UCSD-AML1 (cell line): ENCODE measurements at regions not wholly inside any gene's neighbourhood (a gene's known extent, or its start where the extent isn't known, plus 50 kb on each side); places are given as distances from the start of the nearest gene placed in this dataset.

Experiments
- DNase-seq: peaks from one replicate; lab custom pipeline; 2025; ENCODE audit not compliant: unreplicated experiment; lab: John Stamatoyannopoulos, UW

GRCh38 chr2:7209757-7210555, 292.7 kb downstream of the RNF144A start:
- no peak for DNase-seq

DNA sequence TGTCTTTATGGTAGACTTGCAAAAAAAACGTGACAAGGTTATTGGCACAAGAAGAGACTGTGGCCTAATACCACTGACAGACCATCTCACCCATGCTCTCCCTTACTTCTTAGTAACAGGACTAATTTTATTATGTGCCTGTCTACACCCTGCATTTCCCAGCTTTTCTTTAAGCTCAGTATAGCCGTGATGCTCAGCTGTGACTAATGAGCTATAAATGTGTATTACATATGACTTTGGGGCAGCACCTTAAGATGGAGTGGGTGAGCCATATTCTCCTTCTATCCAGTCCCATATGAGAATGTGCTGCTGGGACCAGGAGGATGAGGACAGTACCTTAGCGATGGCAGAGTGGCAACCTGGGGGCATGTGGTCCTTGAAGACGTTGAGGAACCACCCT, 293.5 kb downstream of the RNF144A start:
- DNase-seq, result no peak

- DNase-seq, result no peak
Measured at GRCh38 chr2:7225848-7226247, 308.6 kb downstream of the RNF144A start.

- no peak for DNase-seq
Measured at GRCh38 chr2:7226501-7226900, 309.3 kb downstream of the RNF144A start.

DNA sequence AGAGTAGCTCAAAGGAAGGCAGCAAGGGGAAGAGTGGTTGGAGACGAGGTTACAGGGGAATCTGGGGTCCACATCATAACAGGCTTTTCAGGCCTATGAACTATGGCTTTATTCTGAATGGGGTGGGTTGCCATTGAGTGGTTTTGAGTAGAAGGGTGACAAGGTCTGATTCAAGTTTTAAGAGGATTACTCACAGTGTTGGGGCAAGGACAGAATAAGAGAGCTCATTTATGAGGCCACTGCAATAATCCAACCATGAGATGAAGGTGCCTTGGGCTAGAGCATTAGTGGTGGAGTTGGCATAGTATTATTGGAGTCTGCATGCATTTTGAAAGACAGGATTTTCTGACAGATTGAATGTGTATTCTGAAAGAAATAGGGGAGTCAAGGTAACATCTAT, 315.9 kb downstream of the RNF144A start:
- DNase-seq, result no peak

- no peak for DNase-seq
Measured at GRCh38 chr2:7237466-7237865, 320.3 kb downstream of the RNF144A start.

GRCh38 chr2:7239078-7239477, 321.9 kb downstream of the RNF144A start:
- no peak for DNase-seq

- no peak for DNase-seq
Measured at GRCh38 chr2:7241041-7241745, 324.0 kb downstream of the RNF144A start.

DNA sequence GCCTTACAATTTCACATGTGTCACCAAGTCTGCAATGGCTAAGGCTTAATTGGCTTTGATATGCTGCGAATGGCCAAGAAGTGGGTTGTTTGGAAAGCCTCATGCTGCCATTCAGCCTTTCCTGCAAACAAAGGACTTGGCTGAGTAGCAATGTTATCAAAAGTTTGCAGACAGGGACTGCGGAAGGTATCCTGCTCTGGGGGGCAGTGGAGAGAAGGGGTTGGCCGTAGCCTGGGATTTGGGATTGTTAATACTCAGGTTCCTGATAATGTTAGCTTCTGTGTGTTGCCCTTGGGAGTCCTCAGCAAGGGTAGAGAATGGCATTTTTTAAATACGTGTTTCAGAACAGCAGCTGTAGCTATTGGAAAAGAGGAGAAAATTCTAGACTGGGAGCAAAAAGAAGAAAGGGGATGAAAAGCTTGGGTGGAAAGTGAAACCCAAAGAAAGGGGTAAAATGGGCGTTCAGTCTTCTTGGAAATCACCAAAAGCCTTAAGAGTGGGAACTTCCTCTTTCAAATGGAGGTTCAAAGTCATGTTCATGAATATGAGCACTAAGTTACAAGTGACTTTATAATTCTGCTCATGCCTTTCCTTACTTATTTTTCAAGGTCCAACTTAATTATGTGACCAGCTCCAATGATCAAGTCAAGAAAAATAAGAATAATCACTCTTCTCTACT, 325.1 kb downstream of the RNF144A start:
- no peak for DNase-seq

DNA sequence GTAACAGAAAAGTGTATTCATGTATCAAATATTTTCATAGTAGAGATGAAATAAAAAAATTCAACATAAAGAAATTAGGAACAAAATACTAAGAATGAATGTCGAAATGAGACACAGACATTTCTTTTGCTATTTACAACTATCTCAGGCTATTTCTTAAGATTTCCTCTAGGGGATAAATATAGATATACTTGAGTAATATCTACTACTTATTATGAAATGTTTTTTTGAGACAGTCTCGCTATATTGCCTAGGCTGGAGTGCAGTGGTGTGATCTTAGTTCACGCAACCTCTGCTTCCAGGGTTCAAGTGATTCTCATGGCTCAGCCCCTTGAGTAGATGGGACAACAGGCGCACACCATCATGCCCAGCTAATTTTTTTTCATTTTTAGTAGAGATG, 326.1 kb downstream of the RNF144A start:
- no peak for DNase-seq

DNA sequence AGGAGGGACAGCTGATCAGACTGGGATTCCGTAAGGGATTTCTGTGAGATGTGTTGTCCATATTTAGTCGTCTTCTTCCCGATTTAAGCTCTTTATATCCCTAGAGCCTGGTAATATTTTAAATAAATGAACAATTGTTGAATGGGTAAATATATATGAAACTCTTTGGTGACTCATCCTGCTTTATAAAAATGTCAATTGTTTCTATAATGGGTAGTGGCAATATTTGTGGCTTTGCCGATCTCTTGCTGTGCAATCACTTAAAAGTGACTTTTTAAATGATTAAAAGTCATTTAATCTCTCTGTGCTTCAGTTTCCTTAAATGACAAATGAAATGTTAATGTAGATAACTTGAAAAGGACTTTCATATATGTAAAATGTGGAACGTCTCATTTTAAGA, 339.2 kb downstream of the RNF144A start:
- DNase-seq, result no peak

DNA sequence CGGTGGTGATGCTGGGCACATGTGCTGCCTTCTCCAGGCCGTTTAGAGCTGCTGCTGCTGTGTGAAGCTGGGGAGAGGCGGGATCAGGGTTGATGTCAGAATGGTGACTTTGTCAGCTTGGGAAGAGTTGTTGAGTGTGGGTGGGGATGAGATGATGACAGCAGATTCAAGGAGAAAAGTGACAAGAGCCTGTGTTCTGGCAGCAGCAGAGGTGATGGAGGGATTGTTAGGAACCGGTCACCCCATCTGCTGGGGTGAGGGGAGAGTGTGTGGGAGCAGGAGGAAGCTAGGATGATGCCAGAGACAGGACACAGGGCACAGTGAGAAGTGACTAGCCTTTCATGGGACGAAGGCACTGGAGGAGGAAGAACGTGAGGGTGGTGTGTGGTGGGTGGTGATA, 345.5 kb downstream of the RNF144A start:
- DNase-seq, result peak; percentile 17

DNA sequence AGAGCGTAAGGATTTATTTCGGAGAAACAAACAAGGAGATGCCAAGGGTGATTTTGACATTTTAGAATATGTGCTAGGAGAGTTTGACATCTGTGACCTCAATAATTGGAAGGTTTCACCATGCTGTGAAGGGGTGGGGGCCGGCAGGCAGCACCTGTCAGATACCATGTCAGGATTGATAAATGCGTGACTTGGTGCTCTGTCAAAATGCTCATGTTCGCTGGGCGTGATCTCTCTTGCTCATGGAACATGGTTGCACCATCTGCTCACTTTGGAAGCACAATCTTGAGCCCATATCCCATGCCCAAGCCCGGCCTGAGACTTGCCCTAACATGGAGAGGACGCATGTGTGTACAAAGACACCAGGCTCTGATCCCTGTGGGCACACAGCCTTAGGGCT, 347.6 kb downstream of the RNF144A start:
- DNase-seq, result no peak

DNA sequence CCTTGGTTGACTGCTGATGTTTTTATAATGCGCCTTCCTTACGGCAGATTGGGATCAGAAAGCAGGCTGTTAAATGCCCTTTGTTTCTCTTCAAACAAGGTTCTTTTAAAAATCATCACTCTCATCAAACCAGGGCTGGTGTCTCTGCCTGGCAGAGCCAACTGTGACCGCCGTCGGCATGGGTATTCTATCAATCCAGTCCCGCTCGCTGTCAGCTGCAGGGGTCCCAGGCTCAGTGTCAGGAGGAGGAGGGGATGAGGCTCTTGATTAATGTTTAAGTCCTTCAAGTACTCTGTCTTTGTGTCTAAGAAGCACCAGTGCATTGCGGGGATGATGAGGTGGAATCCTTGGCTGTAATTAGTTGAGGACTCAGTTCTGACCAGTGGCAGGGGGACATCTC, 348.1 kb downstream of the RNF144A start:
- DNase-seq, result no peak

GRCh38 chr2:7269106-7269643, 352.0 kb downstream of the RNF144A start:
- no peak for DNase-seq

- DNase-seq, result no peak
Measured at GRCh38 chr2:7270011-7270431, 352.8 kb downstream of the RNF144A start.

- DNase-seq, result no peak
Measured at GRCh38 chr2:7272210-7272609, 355.0 kb downstream of the RNF144A start.

GRCh38 chr2:7278984-7279383, 361.8 kb downstream of the RNF144A start:
- DNase-seq, result no peak

DNA sequence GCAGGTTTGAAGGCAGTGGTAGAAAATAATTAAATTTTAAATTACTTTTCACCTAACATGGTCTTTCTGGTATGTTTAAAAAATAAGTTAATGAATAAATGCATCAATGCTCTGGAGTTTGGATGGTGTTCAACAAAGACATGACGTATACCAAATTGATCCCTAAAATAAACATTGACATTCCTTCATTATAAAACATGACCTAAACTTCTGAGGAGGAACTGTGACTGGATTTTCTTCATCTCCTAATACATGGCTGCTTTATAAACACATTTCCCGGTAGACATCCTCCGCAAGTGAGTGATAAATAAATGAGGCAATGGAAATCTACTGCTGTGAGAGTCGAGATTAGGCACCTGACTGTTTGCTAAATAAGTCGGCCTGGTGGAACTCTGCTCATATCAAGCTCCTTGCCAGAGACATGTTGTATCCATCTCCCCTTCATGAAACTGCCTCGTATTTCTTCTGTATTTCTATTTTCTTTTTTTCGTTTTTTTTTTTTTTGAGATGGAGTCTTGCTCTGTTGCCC, 362.3 kb downstream of the RNF144A start:
- no peak for DNase-seq

GRCh38 chr2:7280790-7281189, 363.6 kb downstream of the RNF144A start:
- DNase-seq, result no peak
